ENCODE measurements at regions not wholly inside any gene's neighbourhood (a gene's known extent, or its start where the extent isn't known, plus 50 kb on each side); places are given as distances from the start of the nearest gene placed in this dataset.

DNA sequence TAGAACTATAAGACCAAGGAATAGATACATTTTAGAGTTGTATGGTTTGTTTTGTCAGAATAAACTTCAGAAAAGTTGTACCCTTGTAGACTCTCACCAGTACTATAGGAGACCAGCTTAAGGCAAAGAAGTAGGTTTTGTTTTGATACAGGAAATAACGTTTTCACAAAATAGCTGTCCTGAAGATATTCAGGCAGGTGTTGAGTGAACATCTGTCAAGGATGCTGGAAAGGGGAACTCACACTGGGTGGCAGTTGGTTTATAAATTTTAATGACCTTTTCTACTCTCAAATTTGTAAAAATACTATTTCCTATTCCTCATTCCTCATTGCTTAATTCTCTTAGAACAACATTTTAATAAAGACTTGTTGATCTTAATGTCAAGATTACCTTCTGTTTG lies 174.0 kb upstream of the MAN1A1 start:
- H3K4me3 ChIP-seq (ENCODE audit: low read depth, low read length), result no peak overlapping the region
- no peak for DNase-seq (ENCODE audit: low read depth)
- no peak for TF ChIP-seq CTCF (IDR thresholded peaks at IDR 0.05; ENCODE audit: insufficient read depth, low read length)

- H3K4me3 ChIP-seq (ENCODE audit: low read depth, low read length), result no peak overlapping the region
- no peak for DNase-seq (ENCODE audit: low read depth)
- TF ChIP-seq CTCF (IDR thresholded peaks at IDR 0.05; ENCODE audit: insufficient read depth, low read length), result no peak
Observed at GRCh38 chr6:119521251-119521650, 171.7 kb upstream of the MAN1A1 start.

DNA sequence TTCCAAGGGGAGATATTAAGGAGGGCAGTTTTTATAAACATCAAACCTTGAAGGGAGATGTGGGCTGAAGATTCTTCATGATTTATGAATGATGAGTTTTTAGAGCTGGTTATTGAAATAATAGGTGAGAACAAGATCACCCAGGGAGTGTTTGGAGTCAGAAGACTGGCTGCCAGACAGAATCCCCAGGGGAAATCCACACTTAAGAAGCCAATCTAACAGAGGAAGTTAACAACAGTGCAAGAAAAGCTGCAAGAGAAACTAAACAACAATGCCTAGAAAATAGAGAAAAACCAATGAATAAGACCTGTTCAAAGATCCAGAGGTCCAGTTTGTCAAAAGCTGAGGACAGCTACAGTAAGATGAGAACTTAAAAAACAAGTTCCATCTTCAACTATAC lies 167.9 kb upstream of the MAN1A1 start:
- peak; percentile 28 for DNase-seq (ENCODE audit: low read depth)
- no peak for TF ChIP-seq CTCF (IDR thresholded peaks at IDR 0.05; ENCODE audit: insufficient read depth, low read length)
- H3K4me3 ChIP-seq (ENCODE audit: low read depth, low read length), result no peak overlapping the region

DNA sequence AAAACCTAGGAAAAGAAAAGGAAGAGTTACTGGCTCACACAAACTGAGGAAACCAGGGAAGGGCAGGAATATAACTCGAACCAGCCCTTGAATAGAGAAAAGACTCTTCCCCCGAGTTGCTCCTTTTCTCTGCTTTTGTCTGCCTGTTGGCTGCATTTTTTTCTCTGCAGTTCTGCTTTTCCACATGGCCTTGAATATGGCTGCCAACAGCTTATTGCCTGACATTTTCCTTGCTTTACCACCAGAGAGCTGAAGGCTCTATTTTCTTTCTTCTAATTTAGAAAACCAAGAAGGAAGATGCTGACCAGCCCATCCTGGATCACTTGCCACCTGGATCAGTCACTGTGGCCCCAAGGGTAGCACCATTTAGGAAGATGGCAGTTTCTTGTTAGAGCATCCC lies 164.8 kb upstream of the MAN1A1 start:
- TF ChIP-seq CTCF (IDR thresholded peaks at IDR 0.05; ENCODE audit: insufficient read depth, low read length), result no peak
- DNase-seq (ENCODE audit: low read depth), result no peak
- no peak overlapping the region for H3K4me3 ChIP-seq (ENCODE audit: low read depth, low read length)

GRCh38 chr6:119511024-119511423 lies 161.5 kb upstream of the MAN1A1 start:
- no peak for TF ChIP-seq CTCF (IDR thresholded peaks at IDR 0.05; ENCODE audit: insufficient read depth, low read length)
- no peak overlapping the region for H3K4me3 ChIP-seq (ENCODE audit: low read depth, low read length)
- no peak for DNase-seq (ENCODE audit: low read depth)

- no peak for TF ChIP-seq CTCF (IDR thresholded peaks at IDR 0.05; ENCODE audit: insufficient read depth, low read length)
- DNase-seq (ENCODE audit: low read depth), result no peak
- H3K4me3 ChIP-seq (ENCODE audit: low read depth, low read length), result no peak overlapping the region
Observed at GRCh38 chr6:119510246-119510645, 160.7 kb upstream of the MAN1A1 start.

GRCh38 chr6:119506631-119507174 lies 157.1 kb upstream of the MAN1A1 start:
- TF ChIP-seq CTCF (IDR thresholded peaks at IDR 0.05; ENCODE audit: insufficient read depth, low read length), result no peak
- no peak for DNase-seq (ENCODE audit: low read depth)

More at GRCh38 chr6:119506631-119507174, 157.1 kb upstream of the MAN1A1 start:
- H3K4me3 ChIP-seq (ENCODE audit: low read depth, low read length), result no peak overlapping the region

Measured in fibroblast of the aortic adventitia (primary cell).